Loucy (cell line): ENCODE measurements at regions not wholly inside any gene's neighbourhood (a gene's known extent, or its start where the extent isn't known, plus 50 kb on each side); places are given as distances from the start of the nearest gene placed in this dataset.

Experiments used
- H2AFZ ChIP-seq: fragments of 200-600 bp; sonication (generic); 2 replicates; pipeline ENCODE4 v1.6.0; 2016; ENCODE audit warnings: antibody characterized with exemption, mild to moderate bottlenecking, low read length, moderate library complexity
- H3F3A ChIP-seq: fragments of 200-600 bp; 2 replicates; pipeline ENCODE4 v1.6.0; 2016; ENCODE audit warnings: antibody characterized with exemption, low read depth, mild to moderate bottlenecking
- H3K27me3 ChIP-seq: fragments of 200-600 bp; sonication (generic); 2 replicates; pipeline ENCODE4 v1.6.1; 2014; ENCODE audit warnings: low read length, mild to moderate bottlenecking; ENCODE audit not compliant: insufficient read depth, poor library complexity, severe bottlenecking
- H3K36me3 ChIP-seq: fragments of 200-600 bp; sonication (generic); 2 replicates; pipeline ENCODE4 v1.6.1; 2016; ENCODE audit warnings: low read length; ENCODE audit not compliant: insufficient read depth
- H3K4me1 ChIP-seq: fragments of 200-600 bp; sonication (generic); 2 replicates; pipeline ENCODE4 v1.5.1; 2014; ENCODE audit warnings: low read length, mild to moderate bottlenecking; ENCODE audit not compliant: insufficient read depth, poor library complexity, severe bottlenecking
- H3K4me2 ChIP-seq: fragments of 200-600 bp; sonication (generic); 2 replicates; pipeline ENCODE4 v1.6.0; 2014; ENCODE audit warnings: antibody characterized with exemption, low read length, low read depth, mild to moderate bottlenecking; ENCODE audit not compliant: poor library complexity, severe bottlenecking
- H3K4me3 ChIP-seq: fragments of 200-600 bp; sonication (generic); 2 replicates; pipeline ENCODE4 v1.5.1; 2014; ENCODE audit warnings: low read length, mild to moderate bottlenecking, mixed read lengths; ENCODE audit not compliant: poor library complexity, severe bottlenecking
- H3K79me2 ChIP-seq: fragments of 200-600 bp; sonication (generic); 2 replicates; pipeline ENCODE4 v1.6.1; 2014; ENCODE audit warnings: low read length; ENCODE audit not compliant: insufficient read depth
- H3K9ac ChIP-seq: fragments of 200-600 bp; sonication (generic); 2 replicates; pipeline ENCODE4 v1.6.0; 2014; ENCODE audit warnings: mild to moderate bottlenecking, low read depth, low read length, moderate library complexity; ENCODE audit not compliant: poor library complexity, severe bottlenecking
- H3K9me2 ChIP-seq: fragments of 200-600 bp; sonication (generic); replicated peaks from 2 replicates; pipeline ENCODE4 v1.6.1; 2016; ENCODE audit warnings: low read depth, low read length, mixed read lengths
- H3K9me3 ChIP-seq: fragments of 200-600 bp; sonication (generic); 2 replicates; pipeline ENCODE4 v1.6.1; 2014; ENCODE audit warnings: mild to moderate bottlenecking, antibody characterized with exemption, low read length, low read depth; ENCODE audit not compliant: insufficient read depth
- H4K20me1 ChIP-seq: fragments of 200-600 bp; sonication (generic); 2 replicates; pipeline ENCODE4 v1.6.0; 2014; ENCODE audit warnings: antibody characterized with exemption, low read length, mild to moderate bottlenecking; ENCODE audit not compliant: insufficient read depth, poor library complexity, severe bottlenecking
- EZH2phosphoT487 ChIP-seq: fragments of 200-600 bp; IDR thresholded peaks from 2 replicates; pipeline ENCODE4 v1.6.1; 2018; ENCODE audit warnings: antibody characterized with exemption, mild to moderate bottlenecking, moderate library complexity, borderline replicate concordance
- TF ChIP-seq, protein P1 (sequence below): fragments of 200-600 bp; sonication (generic); conservative IDR thresholded peaks from 2 replicates; pipeline ENCODE4 v1.5.1; 2014; ENCODE audit warnings: mild to moderate bottlenecking, antibody characterized with exemption, low read length

DNA sequence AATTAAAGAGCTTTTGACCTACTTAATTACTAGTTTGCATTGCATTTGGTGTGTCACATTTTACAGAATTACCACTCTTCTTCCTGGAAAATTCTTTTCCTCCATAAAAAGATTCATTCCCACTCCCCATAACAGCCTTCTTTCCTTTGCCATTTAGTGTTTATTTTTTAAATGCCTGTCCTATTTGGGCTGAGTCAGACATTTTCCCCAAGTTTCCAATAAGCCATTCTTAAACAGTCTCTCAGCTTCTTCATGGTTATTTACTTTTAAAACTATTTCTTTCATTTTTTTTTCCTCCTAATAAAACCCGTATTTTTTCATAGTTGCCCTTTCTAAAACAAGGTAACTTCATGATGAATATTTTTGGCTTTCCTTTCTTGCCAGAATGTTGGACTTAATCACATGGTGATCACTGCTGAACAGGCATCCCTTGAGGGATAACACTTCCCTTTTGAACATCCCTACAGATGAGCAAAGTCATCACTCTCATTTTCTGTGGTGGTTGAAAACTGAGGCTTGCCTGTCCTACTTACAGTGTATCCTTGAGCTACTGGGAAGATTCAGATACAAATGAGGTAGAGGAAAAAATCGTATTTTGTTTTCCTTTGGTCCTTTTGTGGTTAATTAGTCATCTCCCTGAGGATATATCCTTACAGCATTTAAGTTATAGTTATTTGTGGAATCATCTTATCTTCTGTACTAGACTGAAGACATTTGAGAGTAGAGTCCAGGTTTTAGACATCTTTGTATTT lies 520.5 kb upstream of the NR3C2 start:
- Histone ChIP-seq H3K27me3 (no peaks in the 10 kb centered on the region), H3K36me3 (no peaks in the 10 kb centered on the region), H3K9me3 (no peaks in the 10 kb centered on the region; the same call in 1 of the 2 replicates), H3K9ac (no peak overlapping the region), H3K4me1 (no peaks in the 10 kb centered on the region), H3F3A (no peaks in the 10 kb centered on the region), H3K4me2 (no peak overlapping the region), H3K79me2 (no peaks in the 10 kb centered on the region), H2AFZ (no peak overlapping the region), H4K20me1 (no peaks in the 10 kb centered on the region), H3K9me2 (no peaks in the 10 kb centered on the region), H3K4me3 (no peak overlapping the region)
- TF ChIP-seq, protein P1, sequence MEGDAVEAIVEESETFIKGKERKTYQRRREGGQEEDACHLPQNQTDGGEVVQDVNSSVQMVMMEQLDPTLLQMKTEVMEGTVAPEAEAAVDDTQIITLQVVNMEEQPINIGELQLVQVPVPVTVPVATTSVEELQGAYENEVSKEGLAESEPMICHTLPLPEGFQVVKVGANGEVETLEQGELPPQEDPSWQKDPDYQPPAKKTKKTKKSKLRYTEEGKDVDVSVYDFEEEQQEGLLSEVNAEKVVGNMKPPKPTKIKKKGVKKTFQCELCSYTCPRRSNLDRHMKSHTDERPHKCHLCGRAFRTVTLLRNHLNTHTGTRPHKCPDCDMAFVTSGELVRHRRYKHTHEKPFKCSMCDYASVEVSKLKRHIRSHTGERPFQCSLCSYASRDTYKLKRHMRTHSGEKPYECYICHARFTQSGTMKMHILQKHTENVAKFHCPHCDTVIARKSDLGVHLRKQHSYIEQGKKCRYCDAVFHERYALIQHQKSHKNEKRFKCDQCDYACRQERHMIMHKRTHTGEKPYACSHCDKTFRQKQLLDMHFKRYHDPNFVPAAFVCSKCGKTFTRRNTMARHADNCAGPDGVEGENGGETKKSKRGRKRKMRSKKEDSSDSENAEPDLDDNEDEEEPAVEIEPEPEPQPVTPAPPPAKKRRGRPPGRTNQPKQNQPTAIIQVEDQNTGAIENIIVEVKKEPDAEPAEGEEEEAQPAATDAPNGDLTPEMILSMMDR, result no peak
- no peak for TF ChIP-seq EZH2phosphoT487

DNA sequence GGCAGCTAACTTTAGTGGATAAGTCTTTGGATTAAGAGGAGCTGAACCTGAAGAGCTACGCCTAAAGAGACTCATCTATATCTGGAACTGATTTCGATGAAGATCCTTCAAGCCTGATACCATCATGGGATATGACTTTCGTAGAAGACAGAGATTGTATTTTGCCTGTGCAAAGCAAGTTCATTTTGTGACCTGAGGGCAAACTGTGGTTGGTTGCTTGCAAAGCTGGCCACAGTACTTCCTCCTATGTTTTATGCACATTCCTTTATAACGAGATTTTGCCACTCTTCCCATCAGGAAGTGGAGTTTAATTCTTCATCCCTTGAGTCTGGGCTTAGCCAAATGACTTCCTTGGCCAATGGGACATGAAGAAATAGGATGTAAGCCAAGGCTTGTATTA lies 519.3 kb upstream of the NR3C2 start:
- Histone ChIP-seq H3K9ac (no peak overlapping the region), H2AFZ (no peak overlapping the region), H3K9me2 (no peaks in the 10 kb centered on the region)

DNA sequence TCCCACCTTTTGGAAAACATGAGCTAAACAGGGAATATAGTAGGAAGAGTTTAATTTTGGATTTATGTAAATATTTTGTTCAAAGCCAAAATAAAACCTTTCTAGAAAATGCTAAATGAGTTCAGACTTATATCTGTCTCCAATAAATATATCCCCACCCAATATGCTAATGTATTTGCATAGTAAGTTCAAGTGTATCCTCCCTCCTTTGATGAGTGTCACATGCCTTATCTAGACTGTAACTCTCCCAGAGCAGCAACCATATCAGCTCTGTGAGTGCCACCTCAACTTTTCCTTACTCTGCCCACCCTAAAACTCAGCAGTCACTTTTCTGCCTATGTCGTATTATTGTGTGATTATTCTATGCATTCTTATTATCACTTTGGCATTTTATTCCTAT lies 516.1 kb upstream of the NR3C2 start:
- H3F3A ChIP-seq, result no peaks in the 10 kb centered on the region
- no peak overlapping the region for H3K4me3 ChIP-seq
- no peak overlapping the region for H3K4me2 ChIP-seq
- no peaks in the 10 kb centered on the region for H4K20me1 ChIP-seq
- H3K9ac ChIP-seq, result no peak overlapping the region
- no peak overlapping the region for H2AFZ ChIP-seq
- H3K9me3 ChIP-seq, result no peaks in the 10 kb centered on the region; the same call in 1 of the 2 replicates
- H3K79me2 ChIP-seq, result no peaks in the 10 kb centered on the region
- TF ChIP-seq, protein P1, result no peak
- TF ChIP-seq EZH2phosphoT487, result no peak
- no peaks in the 10 kb centered on the region for H3K9me2 ChIP-seq
- no peaks in the 10 kb centered on the region for H3K27me3 ChIP-seq
- no peaks in the 10 kb centered on the region for H3K36me3 ChIP-seq
- no peaks in the 10 kb centered on the region for H3K4me1 ChIP-seq

More for the DNA sequence above, 519.3 kb upstream of the NR3C2 start:
- no peak overlapping the region for H3K4me2 ChIP-seq
- H3F3A ChIP-seq, result no peaks in the 10 kb centered on the region
- H3K9me3 ChIP-seq, result no peaks in the 10 kb centered on the region; the same call in 1 of the 2 replicates
- H3K4me3 ChIP-seq, result no peak overlapping the region
- H3K27me3 ChIP-seq, result no peaks in the 10 kb centered on the region
- H3K79me2 ChIP-seq, result no peaks in the 10 kb centered on the region
- no peaks in the 10 kb centered on the region for H3K36me3 ChIP-seq
- H4K20me1 ChIP-seq, result no peaks in the 10 kb centered on the region
- no peaks in the 10 kb centered on the region for H3K4me1 ChIP-seq
- TF ChIP-seq, protein P1, result no peak
- TF ChIP-seq EZH2phosphoT487, result no peak
